ENCODE measurements at regions not wholly inside any gene's neighbourhood (a gene's known extent, or its start where the extent isn't known, plus 50 kb on each side); places are given as distances from the start of the nearest gene placed in this dataset.

DNA sequence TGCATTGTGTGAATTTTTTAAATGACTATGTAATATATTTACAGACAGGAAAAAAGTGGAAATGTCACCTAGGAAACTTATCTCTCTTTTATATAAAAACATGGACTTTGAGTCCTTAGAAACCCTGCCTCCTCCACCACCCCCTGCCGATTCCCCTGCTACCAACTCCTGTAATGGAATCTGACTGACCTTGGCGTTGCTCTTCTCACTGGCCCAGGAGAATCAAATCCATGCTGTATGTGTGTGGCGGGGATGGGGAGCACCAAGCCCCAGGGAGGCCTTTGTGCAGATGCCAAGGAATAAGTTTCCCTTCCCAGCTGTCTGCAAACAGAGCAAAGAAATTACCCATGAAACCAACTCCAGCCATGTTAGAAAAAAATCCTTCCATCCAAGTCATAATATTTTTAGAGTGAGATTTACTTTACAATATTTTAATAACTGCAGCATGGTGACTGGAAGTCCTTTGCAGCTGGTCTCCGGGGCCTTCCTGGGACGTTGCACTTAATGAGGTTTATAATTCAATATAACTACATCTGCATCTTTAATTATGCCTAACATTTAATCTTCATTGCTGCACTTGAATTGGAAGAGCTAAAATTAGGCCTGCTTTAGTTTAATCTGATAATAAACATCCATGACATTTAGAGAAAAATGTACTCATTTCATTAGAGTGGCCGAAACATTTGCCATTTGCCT lies 111.4 kb upstream of the CACUL1 start:
- TF ChIP-seq, protein P1, sequence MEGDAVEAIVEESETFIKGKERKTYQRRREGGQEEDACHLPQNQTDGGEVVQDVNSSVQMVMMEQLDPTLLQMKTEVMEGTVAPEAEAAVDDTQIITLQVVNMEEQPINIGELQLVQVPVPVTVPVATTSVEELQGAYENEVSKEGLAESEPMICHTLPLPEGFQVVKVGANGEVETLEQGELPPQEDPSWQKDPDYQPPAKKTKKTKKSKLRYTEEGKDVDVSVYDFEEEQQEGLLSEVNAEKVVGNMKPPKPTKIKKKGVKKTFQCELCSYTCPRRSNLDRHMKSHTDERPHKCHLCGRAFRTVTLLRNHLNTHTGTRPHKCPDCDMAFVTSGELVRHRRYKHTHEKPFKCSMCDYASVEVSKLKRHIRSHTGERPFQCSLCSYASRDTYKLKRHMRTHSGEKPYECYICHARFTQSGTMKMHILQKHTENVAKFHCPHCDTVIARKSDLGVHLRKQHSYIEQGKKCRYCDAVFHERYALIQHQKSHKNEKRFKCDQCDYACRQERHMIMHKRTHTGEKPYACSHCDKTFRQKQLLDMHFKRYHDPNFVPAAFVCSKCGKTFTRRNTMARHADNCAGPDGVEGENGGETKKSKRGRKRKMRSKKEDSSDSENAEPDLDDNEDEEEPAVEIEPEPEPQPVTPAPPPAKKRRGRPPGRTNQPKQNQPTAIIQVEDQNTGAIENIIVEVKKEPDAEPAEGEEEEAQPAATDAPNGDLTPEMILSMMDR (IDR thresholded peaks at IDR 0.05) = no peak
- no peak for ATAC-seq (ENCODE audit: low FRiP score)
- DNase-seq (ENCODE audit: low spot score) = no peak

DNA sequence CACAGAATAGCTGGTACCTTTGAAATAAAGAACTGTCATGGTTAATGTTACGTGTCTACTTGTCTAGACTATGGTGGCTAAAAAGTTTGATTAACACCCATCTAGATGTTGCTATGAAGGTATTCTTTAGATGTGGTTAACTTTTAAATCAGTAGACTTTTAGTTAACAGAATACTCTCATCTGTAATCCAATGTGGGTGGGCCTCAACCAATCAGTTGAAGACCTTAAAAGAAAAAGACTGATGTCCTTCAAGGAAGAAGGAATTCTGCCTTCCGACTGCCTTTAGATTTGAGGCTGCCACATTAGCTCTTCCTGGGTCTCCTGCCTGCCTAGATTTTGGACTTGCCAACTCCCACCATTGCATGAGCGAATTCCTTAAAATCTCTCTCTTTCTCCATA lies 113.0 kb upstream of the CACUL1 start:
- no peak for DNase-seq (ENCODE audit: low spot score)
- TF ChIP-seq, protein P1 (IDR thresholded peaks at IDR 0.05) = no peak
- no peak for ATAC-seq (ENCODE audit: low FRiP score)

DNA sequence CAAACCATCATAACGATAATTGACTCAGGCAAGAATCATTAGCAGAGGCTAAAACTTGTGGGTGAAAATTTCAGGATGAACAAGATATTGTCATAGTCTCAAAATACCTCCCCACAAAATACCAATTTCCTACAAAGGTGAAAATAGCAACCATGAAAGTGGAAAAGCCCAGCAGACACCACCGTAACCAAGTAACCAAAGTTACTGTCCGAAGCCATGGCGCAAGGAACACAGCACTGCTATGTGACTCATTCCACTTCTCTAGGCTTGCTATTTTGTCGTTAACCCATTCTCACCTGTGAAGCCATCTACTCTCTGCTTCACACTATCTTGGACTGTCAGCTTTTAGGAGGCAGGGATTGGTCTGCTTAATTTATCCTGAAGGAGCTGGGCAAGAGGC lies 113.8 kb upstream of the CACUL1 start:
- TF ChIP-seq, protein P1 (IDR thresholded peaks at IDR 0.05) = no peak
- ATAC-seq (ENCODE audit: low FRiP score) = no peak
- DNase-seq (ENCODE audit: low spot score) = no peak

DNA sequence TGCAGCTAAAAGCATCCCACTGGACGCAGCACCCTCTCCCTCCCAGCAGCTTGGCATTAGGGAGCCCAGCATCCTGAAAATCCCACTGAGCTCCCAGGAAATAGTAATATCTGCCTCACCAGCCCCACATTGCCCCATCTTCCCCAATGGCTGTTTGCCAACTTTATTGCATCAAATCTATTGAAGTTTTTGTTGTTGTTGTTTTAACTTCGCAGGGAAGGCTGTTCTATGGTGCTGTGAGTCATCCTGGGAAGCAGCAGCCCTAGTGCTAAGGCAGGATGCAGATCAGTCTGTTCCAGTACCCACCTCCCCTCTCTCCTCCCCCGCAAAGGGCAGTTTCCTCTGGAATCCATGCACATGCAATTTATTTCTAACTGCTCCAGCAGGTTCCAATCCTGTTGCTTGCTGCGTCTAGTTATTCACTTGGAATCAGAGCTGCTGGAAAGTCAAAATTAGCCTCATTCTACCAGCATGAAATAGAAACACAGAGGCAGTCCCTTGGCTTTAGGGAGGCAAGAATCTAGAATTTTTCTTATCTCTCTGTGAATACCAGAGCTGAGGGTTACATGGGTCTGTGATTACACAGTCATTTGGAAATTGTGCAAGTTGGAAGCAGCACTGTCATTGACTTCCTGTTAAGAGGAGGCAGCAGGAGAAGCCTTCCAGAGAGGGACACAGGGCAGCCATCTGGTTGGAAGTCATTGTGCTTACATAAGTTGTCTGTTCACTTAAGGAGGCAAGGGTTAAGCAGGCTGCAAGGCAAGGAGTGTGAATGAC lies 115.9 kb upstream of the CACUL1 start:
- TF ChIP-seq, protein P1 (IDR thresholded peaks at IDR 0.05) = no peak
- peak; percentile 48 for DNase-seq (ENCODE audit: low spot score)
- peak; percentile 95 for ATAC-seq (ENCODE audit: low FRiP score)

DNA sequence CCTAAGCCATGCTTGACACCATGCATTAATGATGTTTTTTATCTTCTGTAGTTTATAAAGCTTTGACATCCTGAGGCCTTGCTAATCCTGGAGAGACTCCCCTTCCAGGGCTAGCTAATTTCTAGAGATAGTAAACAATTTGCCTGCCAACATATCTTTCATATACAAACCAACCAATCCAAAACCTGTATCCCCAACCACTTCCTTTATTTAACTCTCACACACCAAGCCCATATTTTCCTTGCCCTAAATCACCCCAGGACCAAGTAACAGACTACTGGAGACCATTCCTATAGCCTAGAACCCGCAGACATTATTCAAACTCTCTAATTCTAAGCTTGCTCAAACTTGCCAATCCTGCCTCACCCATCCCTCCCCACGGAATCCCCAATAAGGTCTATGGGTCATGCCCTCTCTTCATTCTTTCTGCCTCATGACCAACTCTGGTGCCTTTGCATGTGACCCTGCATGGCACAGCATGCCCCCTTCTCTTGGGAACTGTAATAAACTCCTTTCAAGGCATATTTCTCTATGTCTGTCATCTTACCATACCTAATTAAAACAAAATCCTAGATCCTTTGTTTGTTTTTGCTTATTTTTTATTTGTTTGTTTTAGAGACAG lies 116.6 kb upstream of the CACUL1 start:
- TF ChIP-seq, protein P1 (IDR thresholded peaks at IDR 0.05) = no peak
- ATAC-seq (ENCODE audit: low FRiP score) (no peak), DNase-seq (ENCODE audit: low spot score) (no peak)

DNA sequence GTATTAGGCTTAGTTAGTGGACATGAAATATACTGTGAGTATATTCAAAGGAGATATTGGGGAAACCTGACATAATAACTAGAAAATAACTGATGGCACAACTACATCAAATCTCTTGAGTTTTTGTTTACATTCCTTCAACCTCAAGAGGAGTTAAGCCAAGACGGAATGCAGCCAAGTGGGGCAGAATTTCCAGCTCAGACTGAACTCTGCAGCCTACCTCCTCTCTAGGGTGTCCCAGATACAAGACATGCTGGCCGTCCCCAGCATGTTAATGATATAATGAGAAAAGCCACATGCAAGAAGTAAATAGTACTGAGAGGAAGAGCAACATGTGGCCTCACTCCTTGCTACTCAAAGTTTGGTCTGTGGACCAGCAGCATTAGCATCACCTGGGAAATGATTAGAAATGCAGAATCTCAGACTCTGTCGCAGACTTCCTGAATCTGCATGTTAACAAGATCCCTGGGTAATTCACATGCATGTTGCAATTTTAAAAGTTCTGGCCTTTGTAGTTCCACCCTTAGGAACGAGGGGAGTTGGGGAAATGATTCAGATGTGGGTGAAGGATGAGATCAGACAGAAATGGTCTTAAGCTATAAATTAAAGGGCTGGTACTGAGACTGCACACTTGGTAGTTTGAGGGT lies 118.4 kb upstream of the CACUL1 start:
- no peak for DNase-seq (ENCODE audit: low spot score)
- ATAC-seq (ENCODE audit: low FRiP score) = no peak
- TF ChIP-seq, protein P1 (IDR thresholded peaks at IDR 0.05) = no peak

All from omental fat pad (tissue), 3 donors.